Fibroblast of lung (primary cell): ENCODE measurements at regions not wholly inside any gene's neighbourhood (a gene's known extent, or its start where the extent isn't known, plus 50 kb on each side); places are given as distances from the start of the nearest gene placed in this dataset.

Experiments used
- DNase-seq, 2 donors: peaks; one replicate each; pipeline versions ENCODE4 v3.0.0 to v3.0.0-alpha.2; 2010; ENCODE audit warnings: low read depth in 2 of 2
- H2AFZ ChIP-seq: 2 replicates; pipeline ENCODE4 v1.5.1; 2012; ENCODE audit warnings: low read length, control low read depth, inconsistent platforms
- H3K27ac ChIP-seq: 2 replicates; pipeline ENCODE4 v1.5.1; 2011; ENCODE audit warnings: low read length, control low read depth; ENCODE audit not compliant: insufficient read depth
- H3K27me3 ChIP-seq: 2 replicates; pipeline ENCODE4 v1.5.1; 2011; ENCODE audit warnings: mild to moderate bottlenecking, low read length; ENCODE audit not compliant: control insufficient read depth, insufficient read depth
- H3K36me3 ChIP-seq: 2 replicates; pipeline ENCODE4 v1.5.1; 2011; ENCODE audit warnings: low read length; ENCODE audit not compliant: control insufficient read depth, insufficient read depth
- H3K4me1 ChIP-seq: 2 replicates; pipeline ENCODE4 v1.5.1; 2011; ENCODE audit warnings: low read length; ENCODE audit not compliant: control insufficient read depth, insufficient read depth; ENCODE audit errors: extremely low read depth
- H3K4me2 ChIP-seq: 2 replicates; pipeline ENCODE4 v1.5.1; 2011; ENCODE audit warnings: low read length, control low read depth; ENCODE audit not compliant: insufficient read depth; ENCODE audit errors: extremely low read depth
- H3K4me3 ChIP-seq, 4 experiments: fragments of 200-600 bp in 1 of 4; sonication (generic) in 1 of 4; replicated peaks in 1 of 4; 2 replicates each; pipeline ENCODE4 v1.5.1; 2011 to 2016; ENCODE audit warnings: low read length in 4 of 4, low read depth in 3 of 4, mild to moderate bottlenecking in 3 of 4, control low read depth in 2 of 4, inconsistent platforms in 1 of 4, mixed read lengths in 1 of 4; ENCODE audit not compliant: insufficient read depth in 1 of 4; ENCODE audit errors: control extremely low read depth in 1 of 4
- H3K79me2 ChIP-seq: 2 replicates; pipeline ENCODE4 v1.5.1; 2012; ENCODE audit warnings: mild to moderate bottlenecking, low read length, inconsistent platforms; ENCODE audit not compliant: control insufficient read depth, insufficient read depth
- H3K9ac ChIP-seq: 2 replicates; pipeline ENCODE4 v1.5.1; 2011; ENCODE audit warnings: mild to moderate bottlenecking, low read length, control low read depth; ENCODE audit not compliant: insufficient read depth
- H3K9me3 ChIP-seq: 2 replicates; pipeline ENCODE4 v1.5.1; 2012; ENCODE audit warnings: low read depth, low read length; ENCODE audit not compliant: control insufficient read depth, insufficient read depth
- H4K20me1 ChIP-seq: 2 replicates; pipeline ENCODE4 v1.5.1; 2011; ENCODE audit warnings: low read length; ENCODE audit not compliant: control insufficient read depth, insufficient read depth; ENCODE audit errors: extremely low read depth
- EZH2 ChIP-seq: IDR thresholded peaks from 2 replicates; pipeline ENCODE4 v1.5.1; 2012; ENCODE audit warnings: low read length, control low read depth, mild to moderate bottlenecking; ENCODE audit errors: missing control alignments
- TF ChIP-seq, protein P1 (sequence below), 2 donors: IDR thresholded peaks in 1 of 2; conservative IDR thresholded peaks in 1 of 2; 1 replicate in 1 of 2; 2 replicates in 1 of 2; pipeline ENCODE4 v1.5.1; 2011 to 2012; ENCODE audit warnings: low read length in 2 of 2, control low read depth in 1 of 2, inconsistent platforms in 1 of 2, low read depth in 1 of 2, mild to moderate bottlenecking in 1 of 2

DNA sequence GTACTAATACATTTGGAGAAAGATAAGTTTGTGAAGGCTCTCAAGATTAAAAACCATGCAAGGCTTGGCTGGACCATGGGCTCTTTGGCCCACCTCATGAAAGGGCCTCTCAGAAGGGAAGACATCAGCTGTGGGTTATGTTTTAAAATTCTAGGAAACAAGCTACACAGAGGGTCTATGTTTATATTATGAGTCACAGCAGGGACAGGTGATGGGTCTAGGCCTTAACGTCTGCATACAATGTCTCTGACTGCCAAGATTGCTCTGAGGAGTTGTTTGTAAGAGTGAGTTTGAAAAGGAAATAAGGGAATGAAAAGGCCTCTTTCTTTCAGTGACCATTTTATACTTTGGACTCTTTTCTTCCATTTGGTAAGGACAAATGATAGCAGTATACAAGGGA, 77.0 kb upstream of the ARMCX2 start:
- H3K36me3 ChIP-seq: no peaks in the 10 kb centered on the region
- H2AFZ ChIP-seq: no peak overlapping the region
- H3K79me2 ChIP-seq: no peaks in the 10 kb centered on the region
- H3K4me1 ChIP-seq: no peaks in the 10 kb centered on the region
- H3K9ac ChIP-seq: no peak overlapping the region
- TF ChIP-seq, protein P1, sequence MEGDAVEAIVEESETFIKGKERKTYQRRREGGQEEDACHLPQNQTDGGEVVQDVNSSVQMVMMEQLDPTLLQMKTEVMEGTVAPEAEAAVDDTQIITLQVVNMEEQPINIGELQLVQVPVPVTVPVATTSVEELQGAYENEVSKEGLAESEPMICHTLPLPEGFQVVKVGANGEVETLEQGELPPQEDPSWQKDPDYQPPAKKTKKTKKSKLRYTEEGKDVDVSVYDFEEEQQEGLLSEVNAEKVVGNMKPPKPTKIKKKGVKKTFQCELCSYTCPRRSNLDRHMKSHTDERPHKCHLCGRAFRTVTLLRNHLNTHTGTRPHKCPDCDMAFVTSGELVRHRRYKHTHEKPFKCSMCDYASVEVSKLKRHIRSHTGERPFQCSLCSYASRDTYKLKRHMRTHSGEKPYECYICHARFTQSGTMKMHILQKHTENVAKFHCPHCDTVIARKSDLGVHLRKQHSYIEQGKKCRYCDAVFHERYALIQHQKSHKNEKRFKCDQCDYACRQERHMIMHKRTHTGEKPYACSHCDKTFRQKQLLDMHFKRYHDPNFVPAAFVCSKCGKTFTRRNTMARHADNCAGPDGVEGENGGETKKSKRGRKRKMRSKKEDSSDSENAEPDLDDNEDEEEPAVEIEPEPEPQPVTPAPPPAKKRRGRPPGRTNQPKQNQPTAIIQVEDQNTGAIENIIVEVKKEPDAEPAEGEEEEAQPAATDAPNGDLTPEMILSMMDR (conservative IDR thresholded peaks at IDR 0.05 in 1 of 2, IDR thresholded peaks at IDR 0.05 in 1 of 2; ENCODE audit: low read depth in 1 of 2, low read length in 2 of 2): no peak
- no peak for TF ChIP-seq EZH2
- no peaks in the 10 kb centered on the region for H3K9me3 ChIP-seq
- no peaks in the 10 kb centered on the region for H3K27me3 ChIP-seq
- no peak overlapping the region for H3K4me2 ChIP-seq
- no peak overlapping the region for H3K27ac ChIP-seq
- no peaks in the 10 kb centered on the region for H4K20me1 ChIP-seq
- H3K4me3 ChIP-seq: no peak overlapping the region
- DNase-seq: no peak

DNA sequence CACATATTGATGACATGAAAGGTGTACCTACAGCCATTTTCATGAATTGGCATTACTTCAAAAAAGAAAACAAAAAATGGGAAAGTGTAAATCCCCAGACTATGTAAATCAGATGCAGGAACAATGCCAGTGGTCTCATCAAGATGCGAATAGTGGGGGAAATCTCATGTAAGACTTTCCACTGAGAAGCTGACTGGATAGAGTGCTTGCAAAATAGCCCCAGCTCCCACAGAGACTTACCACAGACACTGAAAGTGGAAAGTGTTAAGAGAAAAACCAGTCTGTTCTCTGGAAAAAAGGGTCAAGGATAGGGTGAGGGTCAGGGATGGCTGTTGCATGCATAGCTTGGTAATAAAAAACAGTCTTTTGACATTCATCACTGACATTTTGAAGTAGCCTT, 73.2 kb upstream of the ARMCX2 start:
- H3K4me1 ChIP-seq: no peaks in the 10 kb centered on the region
- H4K20me1 ChIP-seq: no peaks in the 10 kb centered on the region
- no peaks in the 10 kb centered on the region for H3K9me3 ChIP-seq
- DNase-seq: no peak
- H2AFZ ChIP-seq: no peak overlapping the region
- TF ChIP-seq EZH2: no peak
- TF ChIP-seq, protein P1 (conservative IDR thresholded peaks at IDR 0.05 in 1 of 2, IDR thresholded peaks at IDR 0.05 in 1 of 2; ENCODE audit: low read depth in 1 of 2, low read length in 2 of 2): no peak
- no peak overlapping the region for H3K4me3 ChIP-seq
- H3K79me2 ChIP-seq: no peaks in the 10 kb centered on the region
- H3K36me3 ChIP-seq: no peaks in the 10 kb centered on the region
- H3K4me2 ChIP-seq: no peak overlapping the region
- no peak overlapping the region for H3K9ac ChIP-seq
- no peaks in the 10 kb centered on the region for H3K27me3 ChIP-seq
- no peak overlapping the region for H3K27ac ChIP-seq

DNA sequence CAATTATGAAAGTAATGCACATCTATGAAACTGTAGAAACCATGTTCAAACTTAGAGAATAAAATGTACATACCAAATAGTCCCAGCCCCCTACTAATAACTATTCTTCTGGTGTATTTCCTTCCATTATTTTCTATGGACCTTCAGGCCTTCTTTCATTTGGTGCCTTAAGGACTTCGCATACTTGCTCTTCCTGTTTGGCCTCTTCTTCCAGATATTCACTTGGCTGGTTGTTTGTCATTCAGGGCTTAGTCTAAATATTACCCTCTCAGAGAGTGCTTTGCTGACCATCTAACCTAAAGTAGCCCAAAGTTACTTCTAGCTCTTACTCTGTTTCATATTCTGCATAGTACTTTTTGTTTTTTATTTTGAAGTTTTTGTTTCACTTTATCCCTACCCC, 70.3 kb upstream of the ARMCX2 start:
- no peaks in the 10 kb centered on the region for H3K27me3 ChIP-seq
- H4K20me1 ChIP-seq: no peaks in the 10 kb centered on the region
- no peak overlapping the region for H3K9ac ChIP-seq
- H3K36me3 ChIP-seq: no peaks in the 10 kb centered on the region
- no peak overlapping the region for H3K27ac ChIP-seq
- H3K4me3 ChIP-seq: no peak overlapping the region
- no peak for DNase-seq
- H2AFZ ChIP-seq: no peak overlapping the region
- H3K79me2 ChIP-seq: no peaks in the 10 kb centered on the region
- H3K4me2 ChIP-seq: no peak overlapping the region
- no peaks in the 10 kb centered on the region for H3K4me1 ChIP-seq
- no peaks in the 10 kb centered on the region for H3K9me3 ChIP-seq
- TF ChIP-seq EZH2: no peak
- TF ChIP-seq, protein P1 (conservative IDR thresholded peaks at IDR 0.05 in 1 of 2, IDR thresholded peaks at IDR 0.05 in 1 of 2; ENCODE audit: low read depth in 1 of 2, low read length in 2 of 2): no peak
